ENCODE measurements at regions not wholly inside any gene's neighbourhood (a gene's known extent, or its start where the extent isn't known, plus 50 kb on each side); places are given as distances from the start of the nearest gene placed in this dataset.

GRCh38 chr18:29077344-29077743 is 900.4 kb upstream of the CDH2 start:
- no peak for DNase-seq (ENCODE audit: low read depth)

- DNase-seq (ENCODE audit: low read depth): no peak
Measured at GRCh38 chr18:29076645-29077044, 899.7 kb upstream of the CDH2 start.

GRCh38 chr18:29074147-29074546 is 897.2 kb upstream of the CDH2 start:
- DNase-seq (ENCODE audit: low read depth): no peak

DNA sequence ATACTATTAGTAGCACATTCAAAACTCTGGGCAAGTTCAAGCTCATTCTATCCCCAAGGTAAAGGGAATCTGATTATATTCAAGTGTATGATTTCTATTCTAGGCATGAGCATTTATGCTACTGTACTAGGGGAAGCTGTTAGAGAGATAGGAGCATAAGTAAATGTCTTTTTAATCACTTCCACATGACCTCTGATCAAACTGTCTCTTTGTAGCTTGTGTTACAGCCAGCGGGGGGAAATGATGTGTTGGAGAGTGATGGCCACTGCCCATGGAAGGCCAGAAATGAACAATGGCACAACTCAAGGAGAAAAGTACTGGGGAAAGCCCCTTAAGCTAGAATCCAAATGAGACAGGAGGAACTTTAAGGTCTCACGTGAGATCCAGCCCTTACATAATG is 894.9 kb upstream of the CDH2 start:
- DNase-seq (ENCODE audit: low read depth): no peak

DNA sequence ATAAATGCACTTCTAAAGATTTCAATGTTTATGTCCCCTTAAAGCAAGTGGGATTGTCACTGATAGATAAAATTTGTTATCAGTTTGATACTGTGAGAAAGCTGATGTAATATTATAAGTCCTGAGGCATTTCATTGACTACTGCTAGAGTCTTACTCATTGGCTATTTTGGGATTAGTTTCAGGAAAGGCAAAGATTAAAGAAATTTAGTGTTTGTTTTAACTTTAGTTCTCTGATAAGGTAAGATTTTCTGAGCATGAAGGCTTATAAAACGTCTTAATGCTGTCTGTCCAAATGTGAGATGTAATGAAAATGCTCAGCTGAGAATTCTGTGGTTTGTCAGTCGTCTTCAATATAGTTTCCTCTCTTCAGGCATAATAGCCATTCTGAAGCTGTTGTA is 886.4 kb upstream of the CDH2 start:
- peak; percentile 13 for DNase-seq (ENCODE audit: low read depth)

- no peak for DNase-seq (ENCODE audit: low read depth)
Measured at GRCh38 chr18:29062921-29063320, 886.0 kb upstream of the CDH2 start.

GRCh38 chr18:29060349-29060748 is 883.4 kb upstream of the CDH2 start:
- DNase-seq (ENCODE audit: low read depth): no peak

DNA sequence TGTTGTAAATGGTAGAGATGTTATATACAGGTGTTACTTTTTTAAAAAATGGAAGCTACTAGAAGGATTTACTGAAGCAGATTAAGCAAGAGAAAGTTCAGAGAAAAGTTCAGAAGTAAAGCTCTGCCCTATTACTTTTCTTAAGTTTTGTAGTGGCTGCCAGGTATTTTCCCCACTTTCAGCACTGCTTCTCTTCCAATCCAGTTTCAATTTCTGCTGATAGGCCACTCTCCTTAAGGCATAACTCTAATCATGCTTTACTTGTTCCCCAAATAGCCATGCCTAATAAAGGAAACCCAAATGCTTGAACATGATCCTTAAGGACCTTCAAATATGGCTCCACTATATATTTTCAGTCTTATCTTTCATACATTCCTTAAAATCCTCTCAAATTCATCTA is 880.8 kb upstream of the CDH2 start:
- no peak for DNase-seq (ENCODE audit: low read depth)

DNA sequence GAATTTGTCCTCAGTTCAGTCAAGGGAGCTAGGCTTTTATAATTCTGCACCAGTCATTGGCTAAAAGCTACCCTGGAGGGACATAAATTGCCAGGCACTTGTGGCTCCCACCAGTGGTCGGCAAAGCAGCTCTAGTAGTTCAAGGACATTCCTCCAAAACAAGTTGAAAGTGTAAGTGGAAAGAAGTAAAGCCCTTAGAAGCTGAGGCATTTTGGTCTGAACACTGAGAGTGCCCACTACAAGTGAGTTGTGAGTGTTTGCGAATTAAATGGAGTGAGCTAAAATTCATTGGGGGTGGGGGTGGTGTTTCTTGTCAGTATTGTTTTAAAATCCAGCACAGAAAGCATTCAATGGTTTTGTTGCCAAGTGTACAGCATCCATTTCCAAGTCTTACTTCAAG is 879.9 kb upstream of the CDH2 start:
- DNase-seq (ENCODE audit: low read depth): no peak

DNA sequence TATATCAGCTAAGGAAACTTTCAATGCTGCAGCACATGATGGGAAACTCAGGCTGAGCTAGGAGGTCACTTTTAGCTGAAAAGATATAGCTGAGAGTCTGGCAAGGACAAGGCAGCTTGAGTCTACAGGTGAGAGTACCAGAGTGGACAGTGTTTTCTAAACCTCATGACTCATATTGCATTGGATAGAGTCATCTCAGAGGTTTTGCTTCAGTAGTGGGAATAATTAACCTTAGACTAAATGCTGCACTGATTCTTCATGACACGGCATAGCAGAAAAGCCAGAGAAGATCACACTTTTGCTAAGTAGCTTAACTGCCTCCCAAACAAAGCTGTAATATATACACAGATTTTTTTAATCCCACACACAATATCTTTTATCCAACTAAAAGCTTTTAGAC is 865.0 kb upstream of the CDH2 start:
- no peak for DNase-seq (ENCODE audit: low read depth)

GRCh38 chr18:29034113-29034856 is 857.4 kb upstream of the CDH2 start:
- DNase-seq (ENCODE audit: low read depth): peak; percentile 45

DNA sequence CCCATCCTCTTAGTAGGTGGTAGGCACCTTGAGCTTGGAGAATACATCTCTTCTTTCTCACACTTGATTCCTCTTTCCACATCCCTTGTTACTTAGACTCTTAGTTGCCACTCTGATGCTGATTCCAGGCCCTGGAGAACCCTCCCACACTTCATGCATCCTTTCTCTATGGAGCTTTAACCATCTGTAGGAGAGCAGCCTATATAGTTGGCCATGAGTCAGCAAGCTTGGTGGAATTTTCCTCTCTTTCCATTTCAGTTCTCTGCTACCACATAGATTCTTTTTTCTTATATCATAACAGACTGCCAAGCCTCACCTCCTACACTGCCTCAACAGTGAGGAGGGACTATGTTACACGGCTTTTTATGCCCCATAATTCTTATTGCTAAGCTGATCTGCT is 851.6 kb upstream of the CDH2 start:
- peak; percentile 3 for DNase-seq (ENCODE audit: low read depth)

GRCh38 chr18:29018976-29019375 is 842.0 kb upstream of the CDH2 start:
- no peak for DNase-seq (ENCODE audit: low read depth)

GRCh38 chr18:29012883-29013465 is 836.0 kb upstream of the CDH2 start:
- DNase-seq (ENCODE audit: low read depth): no peak

DNA sequence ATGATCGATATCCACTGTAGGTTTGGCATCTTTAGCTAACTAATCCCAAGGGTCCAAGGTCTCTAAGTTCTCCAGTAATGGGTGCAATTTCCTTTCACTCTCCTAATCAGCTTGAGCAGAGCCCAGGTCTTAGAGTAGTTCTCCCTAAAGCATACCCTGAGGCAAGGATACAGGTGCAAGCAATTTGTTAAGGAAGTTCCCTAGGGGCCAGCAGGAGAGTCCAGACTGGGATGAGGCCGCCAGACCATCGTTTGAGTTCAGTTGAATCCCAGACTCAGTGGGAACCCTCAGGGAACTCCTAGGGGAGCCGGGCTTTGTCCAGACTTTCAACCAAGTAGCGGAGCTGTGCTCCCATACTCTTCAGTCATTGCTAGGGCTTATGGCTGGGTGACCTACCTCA is 835.4 kb upstream of the CDH2 start:
- no peak for DNase-seq (ENCODE audit: low read depth)

GRCh38 chr18:29009250-29009803 is 832.4 kb upstream of the CDH2 start:
- DNase-seq (ENCODE audit: low read depth): no peak

- DNase-seq (ENCODE audit: low read depth): no peak
Measured at GRCh38 chr18:29008809-29009208, 831.9 kb upstream of the CDH2 start.

- no peak for DNase-seq (ENCODE audit: low read depth)
Measured at GRCh38 chr18:29007986-29008654, 831.2 kb upstream of the CDH2 start.

- no peak for DNase-seq (ENCODE audit: low read depth)
Measured at GRCh38 chr18:29004921-29005320, 828.0 kb upstream of the CDH2 start.

GRCh38 chr18:29003194-29003593 is 826.3 kb upstream of the CDH2 start:
- DNase-seq (ENCODE audit: low read depth): no peak

DNA sequence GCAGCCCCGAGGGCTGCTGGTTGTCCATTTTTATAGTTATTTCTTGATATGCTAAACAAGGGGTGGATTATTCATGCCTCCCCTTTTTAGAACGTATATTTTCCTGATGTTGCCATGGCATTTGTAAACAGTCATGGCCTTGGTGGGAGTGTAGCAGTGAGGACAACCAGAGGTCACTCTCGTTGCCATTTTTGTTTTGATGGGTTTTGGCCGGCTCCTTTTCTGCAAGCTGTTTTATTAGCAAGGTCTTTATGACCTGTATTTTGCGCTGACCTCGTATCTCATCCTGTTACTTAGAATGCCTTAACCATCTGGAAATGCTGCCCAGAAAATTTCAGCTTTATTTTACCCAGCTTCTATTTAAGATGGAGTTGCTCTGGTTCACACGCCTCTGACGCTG is 825.8 kb upstream of the CDH2 start:
- DNase-seq (ENCODE audit: low read depth): no peak

DNA sequence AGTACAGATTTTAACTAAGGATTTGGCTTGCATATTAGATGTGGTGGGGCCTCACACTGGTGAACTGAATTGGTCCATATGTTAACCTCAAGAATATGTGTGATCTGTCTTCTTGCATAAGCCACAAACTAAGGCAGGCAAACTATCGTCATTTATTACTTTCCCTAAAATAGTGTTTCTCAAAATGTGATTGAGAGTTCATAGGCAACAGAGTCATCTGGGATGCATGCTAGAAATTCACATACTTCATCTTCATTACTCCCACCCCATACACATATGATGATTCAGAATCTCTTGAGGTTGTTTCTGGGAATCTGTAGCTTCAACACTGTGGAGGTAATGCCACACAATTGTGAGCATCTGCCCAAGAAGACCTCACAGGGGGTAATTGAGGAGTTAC is 822.8 kb upstream of the CDH2 start:
- DNase-seq (ENCODE audit: low read depth): peak; percentile 38

GRCh38 chr18:28995319-28995718 is 818.4 kb upstream of the CDH2 start:
- DNase-seq (ENCODE audit: low read depth): peak; percentile 3
